ENCODE measurements at regions not wholly inside any gene's neighbourhood (a gene's known extent, or its start where the extent isn't known, plus 50 kb on each side); places are given as distances from the start of the nearest gene placed in this dataset.

- TF ChIP-seq, protein P1, sequence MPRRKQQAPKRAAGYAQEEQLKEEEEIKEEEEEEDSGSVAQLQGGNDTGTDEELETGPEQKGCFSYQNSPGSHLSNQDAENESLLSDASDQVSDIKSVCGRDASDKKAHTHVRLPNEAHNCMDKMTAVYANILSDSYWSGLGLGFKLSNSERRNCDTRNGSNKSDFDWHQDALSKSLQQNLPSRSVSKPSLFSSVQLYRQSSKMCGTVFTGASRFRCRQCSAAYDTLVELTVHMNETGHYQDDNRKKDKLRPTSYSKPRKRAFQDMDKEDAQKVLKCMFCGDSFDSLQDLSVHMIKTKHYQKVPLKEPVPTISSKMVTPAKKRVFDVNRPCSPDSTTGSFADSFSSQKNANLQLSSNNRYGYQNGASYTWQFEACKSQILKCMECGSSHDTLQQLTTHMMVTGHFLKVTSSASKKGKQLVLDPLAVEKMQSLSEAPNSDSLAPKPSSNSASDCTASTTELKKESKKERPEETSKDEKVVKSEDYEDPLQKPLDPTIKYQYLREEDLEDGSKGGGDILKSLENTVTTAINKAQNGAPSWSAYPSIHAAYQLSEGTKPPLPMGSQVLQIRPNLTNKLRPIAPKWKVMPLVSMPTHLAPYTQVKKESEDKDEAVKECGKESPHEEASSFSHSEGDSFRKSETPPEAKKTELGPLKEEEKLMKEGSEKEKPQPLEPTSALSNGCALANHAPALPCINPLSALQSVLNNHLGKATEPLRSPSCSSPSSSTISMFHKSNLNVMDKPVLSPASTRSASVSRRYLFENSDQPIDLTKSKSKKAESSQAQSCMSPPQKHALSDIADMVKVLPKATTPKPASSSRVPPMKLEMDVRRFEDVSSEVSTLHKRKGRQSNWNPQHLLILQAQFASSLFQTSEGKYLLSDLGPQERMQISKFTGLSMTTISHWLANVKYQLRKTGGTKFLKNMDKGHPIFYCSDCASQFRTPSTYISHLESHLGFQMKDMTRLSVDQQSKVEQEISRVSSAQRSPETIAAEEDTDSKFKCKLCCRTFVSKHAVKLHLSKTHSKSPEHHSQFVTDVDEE (CRISPR knock-in tag; IDR thresholded peaks at IDR 0.05), result no peak
- no peak for TF ChIP-seq ESRRG (CRISPR knock-in tag; IDR thresholded peaks at IDR 0.05)
These were observed 1597.7 kb upstream of the PRR20A start (continued) for GRCh38 chr13:55543053-55543452.

- no peak for ATAC-seq
These were observed 1590.1 kb upstream of the PRR20A start for GRCh38 chr13:55550624-55551023.

DNA sequence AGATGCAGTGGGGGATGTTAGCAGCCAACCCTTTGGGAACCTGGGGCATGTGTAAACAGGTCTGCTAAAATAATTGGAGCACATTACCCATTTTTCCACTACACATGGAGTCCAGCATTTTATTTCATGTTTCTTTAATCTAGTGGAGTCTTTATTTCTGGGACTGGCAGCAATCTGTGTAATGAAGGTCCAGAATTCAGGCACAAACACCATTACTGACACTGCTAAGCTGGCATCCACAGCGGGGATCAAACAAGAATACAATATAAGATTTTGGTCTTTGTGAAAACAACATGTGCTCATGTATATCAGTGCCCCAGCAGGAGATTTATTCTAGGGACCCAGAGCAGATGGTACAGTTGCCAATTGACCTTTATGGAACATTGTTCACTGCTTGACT, 1587.0 kb upstream of the PRR20A start:
- no peak for ATAC-seq

More at GRCh38 chr13:55550624-55551023, 1590.1 kb upstream of the PRR20A start:
- no peak for TF ChIP-seq RARB (CRISPR knock-in tag; IDR thresholded peaks at IDR 0.05)
- no peak for TF ChIP-seq PPARA (CRISPR knock-in tag; IDR thresholded peaks at IDR 0.05; ENCODE audit: borderline replicate concordance)
- TF ChIP-seq TOX (CRISPR knock-in tag; IDR thresholded peaks at IDR 0.05; ENCODE audit: borderline replicate concordance), result no peak
- no peak for TF ChIP-seq ZNF565 (CRISPR knock-in tag; conservative IDR thresholded peaks at IDR 0.05; ENCODE audit: low read depth)
- no peak for TF ChIP-seq CSDC2 (CRISPR knock-in tag; IDR thresholded peaks at IDR 0.05)
- no peak for TF ChIP-seq TCF4 (CRISPR knock-in tag; IDR thresholded peaks at IDR 0.05; ENCODE audit: borderline replicate concordance)

DNA sequence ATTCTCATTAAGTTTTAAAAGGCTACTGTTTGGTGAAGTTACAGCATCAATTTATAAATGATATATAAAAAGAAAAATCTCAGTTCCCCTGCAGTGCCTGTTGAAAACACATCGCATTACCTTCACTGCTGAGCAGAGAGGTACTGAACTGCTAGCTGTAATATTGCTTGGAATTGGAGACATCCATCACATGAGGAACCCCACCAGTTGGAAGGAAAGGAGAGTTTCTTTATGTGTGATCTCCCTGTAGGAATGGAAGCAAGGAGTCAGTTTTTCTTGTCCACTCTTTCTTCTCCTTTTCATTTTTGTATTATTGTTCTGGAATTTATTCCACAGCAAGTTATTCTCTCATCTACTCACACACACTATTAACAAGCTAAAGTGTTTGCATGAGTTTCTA, 1586.0 kb upstream of the PRR20A start:
- no peak for ATAC-seq
- no peak for TF ChIP-seq RARB (CRISPR knock-in tag; IDR thresholded peaks at IDR 0.05)
- no peak for TF ChIP-seq ARNTL (CRISPR knock-in tag; IDR thresholded peaks at IDR 0.05; ENCODE audit: borderline replicate concordance, low read depth)
- no peak for TF ChIP-seq ZFP30 (CRISPR knock-in tag; IDR thresholded peaks at IDR 0.05)
- no peak for TF ChIP-seq ZNF565 (CRISPR knock-in tag; conservative IDR thresholded peaks at IDR 0.05; ENCODE audit: low read depth)
- no peak for TF ChIP-seq POU6F1 (CRISPR knock-in tag; IDR thresholded peaks at IDR 0.05; ENCODE audit: borderline replicate concordance, low read depth)
- TF ChIP-seq TCF4 (CRISPR knock-in tag; IDR thresholded peaks at IDR 0.05; ENCODE audit: borderline replicate concordance), result no peak
- no peak for TF ChIP-seq BACH2 (CRISPR knock-in tag; IDR thresholded peaks at IDR 0.05; ENCODE audit: borderline replicate concordance)
- no peak for TF ChIP-seq PPARA (CRISPR knock-in tag; IDR thresholded peaks at IDR 0.05; ENCODE audit: borderline replicate concordance)
- TF ChIP-seq, protein P2, sequence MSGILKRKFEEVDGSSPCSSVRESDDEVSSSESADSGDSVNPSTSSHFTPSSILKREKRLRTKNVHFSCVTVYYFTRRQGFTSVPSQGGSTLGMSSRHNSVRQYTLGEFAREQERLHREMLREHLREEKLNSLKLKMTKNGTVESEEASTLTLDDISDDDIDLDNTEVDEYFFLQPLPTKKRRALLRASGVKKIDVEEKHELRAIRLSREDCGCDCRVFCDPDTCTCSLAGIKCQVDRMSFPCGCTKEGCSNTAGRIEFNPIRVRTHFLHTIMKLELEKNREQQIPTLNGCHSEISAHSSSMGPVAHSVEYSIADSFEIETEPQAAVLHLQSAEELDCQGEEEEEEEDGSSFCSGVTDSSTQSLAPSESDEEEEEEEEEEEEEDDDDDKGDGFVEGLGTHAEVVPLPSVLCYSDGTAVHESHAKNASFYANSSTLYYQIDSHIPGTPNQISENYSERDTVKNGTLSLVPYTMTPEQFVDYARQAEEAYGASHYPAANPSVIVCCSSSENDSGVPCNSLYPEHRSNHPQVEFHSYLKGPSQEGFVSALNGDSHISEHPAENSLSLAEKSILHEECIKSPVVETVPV (CRISPR knock-in tag; IDR thresholded peaks at IDR 0.05), result no peak
- TF ChIP-seq SNAI2 (CRISPR knock-in tag; IDR thresholded peaks at IDR 0.05), result no peak
- TF ChIP-seq ZC3H10 (CRISPR knock-in tag; IDR thresholded peaks at IDR 0.05), result no peak
- TF ChIP-seq ESRRG (CRISPR knock-in tag; IDR thresholded peaks at IDR 0.05), result no peak
- no peak for TF ChIP-seq ISL1 (CRISPR knock-in tag; IDR thresholded peaks at IDR 0.05)

More for the DNA sequence above, 1587.0 kb upstream of the PRR20A start:
- TF ChIP-seq PPARA (CRISPR knock-in tag; IDR thresholded peaks at IDR 0.05; ENCODE audit: borderline replicate concordance), result no peak

GRCh38 chr13:55560331-55560730, 1580.4 kb upstream of the PRR20A start:
- TF ChIP-seq TOX (CRISPR knock-in tag; IDR thresholded peaks at IDR 0.05; ENCODE audit: borderline replicate concordance) (no peak), PPARA (CRISPR knock-in tag; IDR thresholded peaks at IDR 0.05; ENCODE audit: borderline replicate concordance) (no peak), CSDC2 (CRISPR knock-in tag; IDR thresholded peaks at IDR 0.05) (no peak), CREB5 (CRISPR knock-in tag; IDR thresholded peaks at IDR 0.05; ENCODE audit: low read depth) (no peak), ZFP3 (CRISPR knock-in tag; IDR thresholded peaks at IDR 0.05) (no peak), ARNTL (CRISPR knock-in tag; IDR thresholded peaks at IDR 0.05; ENCODE audit: borderline replicate concordance, low read depth) (no peak), ZFP30 (CRISPR knock-in tag; IDR thresholded peaks at IDR 0.05) (no peak), ZNF565 (CRISPR knock-in tag; conservative IDR thresholded peaks at IDR 0.05; ENCODE audit: low read depth) (no peak), RARB (CRISPR knock-in tag; IDR thresholded peaks at IDR 0.05) (no peak), SNAI2 (CRISPR knock-in tag; IDR thresholded peaks at IDR 0.05) (no peak), ZC3H10 (CRISPR knock-in tag; IDR thresholded peaks at IDR 0.05) (no peak), OSR1 (CRISPR knock-in tag; IDR thresholded peaks at IDR 0.05) (no peak), ZNF70 (CRISPR knock-in tag; IDR thresholded peaks at IDR 0.05) (no peak), TCF4 (CRISPR knock-in tag; IDR thresholded peaks at IDR 0.05; ENCODE audit: borderline replicate concordance) (no peak)
- TF ChIP-seq, protein P3, sequence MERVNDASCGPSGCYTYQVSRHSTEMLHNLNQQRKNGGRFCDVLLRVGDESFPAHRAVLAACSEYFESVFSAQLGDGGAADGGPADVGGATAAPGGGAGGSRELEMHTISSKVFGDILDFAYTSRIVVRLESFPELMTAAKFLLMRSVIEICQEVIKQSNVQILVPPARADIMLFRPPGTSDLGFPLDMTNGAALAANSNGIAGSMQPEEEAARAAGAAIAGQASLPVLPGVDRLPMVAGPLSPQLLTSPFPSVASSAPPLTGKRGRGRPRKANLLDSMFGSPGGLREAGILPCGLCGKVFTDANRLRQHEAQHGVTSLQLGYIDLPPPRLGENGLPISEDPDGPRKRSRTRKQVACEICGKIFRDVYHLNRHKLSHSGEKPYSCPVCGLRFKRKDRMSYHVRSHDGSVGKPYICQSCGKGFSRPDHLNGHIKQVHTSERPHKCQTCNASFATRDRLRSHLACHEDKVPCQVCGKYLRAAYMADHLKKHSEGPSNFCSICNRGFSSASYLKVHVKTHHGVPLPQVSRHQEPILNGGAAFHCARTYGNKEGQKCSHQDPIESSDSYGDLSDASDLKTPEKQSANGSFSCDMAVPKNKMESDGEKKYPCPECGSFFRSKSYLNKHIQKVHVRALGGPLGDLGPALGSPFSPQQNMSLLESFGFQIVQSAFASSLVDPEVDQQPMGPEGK (CRISPR knock-in tag; IDR thresholded peaks at IDR 0.05; ENCODE audit: borderline replicate concordance), result no peak
- TF ChIP-seq, protein P2 (CRISPR knock-in tag; IDR thresholded peaks at IDR 0.05), result no peak
- ATAC-seq, result no peak
